ENCODE measurements at regions not wholly inside any gene's neighbourhood (a gene's known extent, or its start where the extent isn't known, plus 50 kb on each side); places are given as distances from the start of the nearest gene placed in this dataset.
"Not testable (repeated sequence)": the region's sequence is repeated elsewhere in the genome, so short reads cannot be mapped to it uniquely, and the experiment has no call there.

DNA sequence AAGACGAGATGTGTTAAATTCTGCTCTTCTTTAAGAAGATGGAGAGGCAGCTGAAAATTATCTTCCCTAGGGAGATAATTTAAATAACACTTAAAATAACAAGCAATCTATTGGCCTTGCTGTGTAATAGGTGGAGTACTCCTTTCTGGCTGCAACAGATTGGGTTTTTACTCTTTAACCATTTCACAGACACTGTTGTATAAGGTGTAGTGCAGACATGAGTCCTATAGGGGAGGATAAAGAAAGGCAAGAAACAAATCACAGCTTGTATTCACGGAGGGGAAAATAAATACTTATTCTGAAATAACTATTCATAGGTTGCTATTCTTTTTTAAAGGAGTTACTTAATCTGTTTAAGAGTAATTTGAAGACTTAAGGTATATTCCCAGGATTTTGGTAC is 252.0 kb downstream of the ZPLD1 start:
- DNase-seq (ENCODE audit: low spot score) = no peak

DNA sequence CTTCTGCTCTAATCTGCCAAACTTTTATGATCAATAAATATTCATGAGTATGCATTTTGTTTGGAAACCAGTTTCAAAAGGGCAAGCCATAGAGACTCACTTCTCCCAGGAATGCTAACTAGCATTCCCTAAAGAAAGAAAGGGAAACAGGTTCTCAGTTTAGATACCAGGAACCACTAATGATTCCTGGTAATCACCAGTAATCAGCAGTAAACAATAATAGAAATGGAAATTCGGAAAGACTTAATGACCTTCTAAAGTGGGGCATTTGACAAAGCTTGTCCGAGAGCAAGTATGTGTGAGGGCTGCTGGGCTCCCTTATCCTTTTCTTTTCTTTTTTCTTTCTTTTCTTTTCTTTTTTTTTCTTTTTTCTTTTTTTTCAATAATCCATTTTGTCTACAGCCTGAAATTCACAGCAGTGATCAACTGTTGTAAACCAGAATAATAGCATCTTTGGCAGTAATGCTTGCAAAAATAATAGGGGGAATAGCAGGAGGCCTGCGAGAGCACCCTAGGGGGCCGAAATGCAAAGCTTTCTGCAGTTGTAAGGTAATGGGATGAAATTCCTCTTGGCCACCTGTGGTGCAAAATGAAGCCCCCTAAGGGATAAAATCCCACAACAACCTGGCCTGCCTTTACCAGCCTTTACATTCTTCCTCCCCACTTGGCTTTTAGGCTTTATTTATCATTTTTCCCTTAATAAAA is 253.2 kb downstream of the ZPLD1 start:
- no peak for DNase-seq (ENCODE audit: low spot score)

DNA sequence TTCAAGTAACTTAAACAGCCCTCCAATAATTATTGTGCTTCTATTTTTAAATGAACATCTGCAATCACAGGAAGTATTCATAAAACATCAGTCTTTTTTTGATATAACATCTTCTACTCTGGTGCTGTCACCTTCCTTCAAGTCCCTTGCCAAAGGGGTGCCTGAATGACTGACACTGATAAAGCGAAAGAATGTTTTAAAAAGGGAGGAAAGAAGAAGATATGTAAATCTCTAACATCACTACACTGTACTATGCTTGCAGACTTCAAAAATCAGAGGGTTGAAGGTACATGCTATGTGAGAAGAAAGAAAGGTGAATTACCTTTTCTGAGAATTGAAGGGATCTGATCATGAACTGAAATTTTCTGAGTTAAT is 253.7 kb downstream of the ZPLD1 start:
- no peak for DNase-seq (ENCODE audit: low spot score)

DNA sequence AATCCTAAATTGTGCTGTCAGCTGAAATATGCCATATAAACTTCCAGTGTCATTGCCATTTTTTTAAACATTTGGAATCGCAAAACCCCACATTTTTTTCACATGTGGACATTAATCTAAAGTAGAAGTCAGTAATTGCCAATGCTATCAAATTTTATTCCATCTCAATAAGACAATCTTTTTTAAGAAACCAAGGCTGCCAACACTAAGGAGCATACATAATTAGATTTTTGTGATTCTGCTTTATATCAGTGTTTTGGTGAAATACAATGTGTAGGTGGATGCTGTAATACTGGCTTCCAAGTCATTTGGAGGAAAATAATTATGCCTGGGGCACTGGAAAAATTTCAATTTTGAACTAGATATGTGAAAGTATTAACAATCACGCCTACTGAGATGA is 256.7 kb downstream of the ZPLD1 start:
- no peak for DNase-seq (ENCODE audit: low spot score)

DNA sequence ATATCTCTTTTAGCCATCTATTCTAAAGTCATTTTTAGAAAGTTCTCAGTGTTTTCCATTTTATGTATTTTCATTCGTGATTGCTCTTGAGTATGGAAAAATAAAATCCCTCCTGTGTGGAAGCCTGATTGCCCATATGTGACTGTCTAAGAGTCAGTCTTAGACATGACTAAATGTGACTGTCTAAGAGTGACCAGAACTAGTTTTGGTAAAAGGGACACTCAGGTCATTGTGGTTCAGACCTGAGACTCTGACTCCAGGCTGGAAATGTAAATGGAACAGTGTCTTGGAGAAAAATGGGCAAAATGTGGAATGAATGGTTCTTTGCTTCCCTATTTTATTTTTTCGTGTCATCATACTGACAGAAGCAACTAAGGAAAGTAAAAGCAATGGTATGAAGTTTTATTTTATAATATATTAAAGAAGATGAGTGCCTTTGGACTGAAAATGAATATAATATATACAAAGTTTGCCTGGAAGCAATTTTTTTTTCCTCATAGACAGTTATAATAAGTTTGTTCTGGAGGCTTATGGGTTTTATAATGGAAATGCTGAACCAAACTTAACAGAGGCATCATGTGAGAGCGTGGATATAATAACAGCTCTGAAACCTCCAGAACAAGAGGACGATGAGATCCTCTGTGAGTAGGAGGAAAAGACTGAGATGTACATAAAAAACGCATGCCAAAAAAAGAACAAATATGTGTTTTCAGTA is 264.4 kb downstream of the ZPLD1 start:
- no peak for DNase-seq (ENCODE audit: low spot score)

DNA sequence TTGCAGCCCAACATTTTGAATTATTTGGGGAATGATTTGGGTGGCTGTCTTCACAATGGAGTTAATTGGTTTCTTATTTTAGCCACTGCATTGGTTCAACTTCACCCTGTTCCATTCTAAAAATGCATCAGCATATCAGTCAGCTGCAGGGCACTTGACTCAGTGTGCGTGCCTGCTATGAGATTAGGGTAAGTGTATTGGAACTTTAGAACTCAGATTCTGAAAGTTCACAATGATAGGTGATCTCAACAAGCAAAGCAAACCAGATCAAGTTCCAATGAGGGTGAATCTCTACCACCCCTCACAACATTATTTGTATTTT is 265.0 kb downstream of the ZPLD1 start:
- DNase-seq (ENCODE audit: low spot score) = no peak

DNA sequence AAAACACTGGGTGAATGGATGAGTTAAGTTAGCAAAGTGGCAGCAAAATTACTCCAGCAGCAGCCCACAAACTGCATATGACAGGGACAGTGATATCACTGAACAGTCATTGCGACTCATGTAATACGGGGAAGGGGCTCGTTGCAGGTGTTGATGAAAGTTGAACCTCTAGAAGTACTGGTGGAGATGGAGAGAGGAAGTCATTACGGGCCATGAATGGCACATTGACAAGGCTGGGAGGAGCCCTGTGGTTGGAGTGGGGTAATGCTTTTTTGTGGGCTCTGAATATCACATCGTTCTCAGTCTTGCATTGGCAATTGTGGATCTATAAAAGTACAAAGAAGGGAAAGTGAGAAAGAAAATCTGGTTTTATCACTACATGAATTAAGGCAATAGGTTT is 278.1 kb downstream of the ZPLD1 start:
- no peak for DNase-seq (ENCODE audit: low spot score)

DNA sequence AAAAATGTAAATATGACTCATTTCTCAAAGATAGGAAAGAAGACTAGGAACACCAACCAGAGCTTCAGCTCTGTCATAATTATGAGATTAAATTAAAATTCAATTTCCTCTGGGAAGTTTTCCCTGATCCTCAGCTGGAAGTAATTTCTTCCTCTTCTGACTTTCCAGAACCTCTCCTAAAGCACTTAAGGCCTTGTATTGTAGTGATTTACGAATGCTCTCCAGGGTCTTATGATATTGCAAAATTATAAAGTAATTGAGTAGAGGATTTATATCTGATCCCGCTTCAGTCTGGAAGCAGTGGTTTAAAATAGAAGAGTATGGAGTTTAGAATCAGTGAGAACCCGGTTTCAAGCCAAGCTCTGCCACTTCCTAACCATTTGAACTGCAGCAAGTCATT is 279.8 kb downstream of the ZPLD1 start:
- no peak for DNase-seq (ENCODE audit: low spot score)

DNA sequence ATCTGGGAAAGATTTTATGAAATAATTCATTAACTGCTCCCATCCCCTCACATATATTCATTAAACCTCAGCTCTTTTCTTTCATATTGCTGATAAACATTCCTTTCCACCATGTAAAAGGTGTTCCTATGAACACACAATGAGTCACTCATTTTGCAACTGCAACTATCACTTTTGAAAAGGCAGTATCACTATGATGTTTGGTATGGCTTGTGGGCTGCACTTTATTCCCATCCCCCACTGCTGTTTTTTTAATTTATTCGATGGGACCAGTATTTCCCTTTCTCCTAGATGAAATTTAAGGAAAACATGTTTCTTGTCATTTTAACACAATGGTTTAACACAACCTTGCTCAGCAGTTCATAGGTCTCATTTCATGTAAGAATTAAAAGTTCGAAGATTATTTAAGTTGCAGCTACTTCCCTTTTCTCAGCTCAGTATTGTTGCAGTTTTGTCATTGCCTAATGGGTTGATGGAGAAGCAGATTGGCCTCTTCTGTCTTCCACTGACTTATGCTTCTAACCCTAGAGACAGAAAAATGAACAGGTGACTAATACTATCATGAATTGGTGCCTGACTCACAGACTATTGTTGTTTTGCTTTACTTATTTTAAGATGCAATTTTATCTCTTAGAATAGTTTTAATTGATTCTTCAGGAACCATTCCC is 280.3 kb downstream of the ZPLD1 start:
- no peak for DNase-seq (ENCODE audit: low spot score)

DNA sequence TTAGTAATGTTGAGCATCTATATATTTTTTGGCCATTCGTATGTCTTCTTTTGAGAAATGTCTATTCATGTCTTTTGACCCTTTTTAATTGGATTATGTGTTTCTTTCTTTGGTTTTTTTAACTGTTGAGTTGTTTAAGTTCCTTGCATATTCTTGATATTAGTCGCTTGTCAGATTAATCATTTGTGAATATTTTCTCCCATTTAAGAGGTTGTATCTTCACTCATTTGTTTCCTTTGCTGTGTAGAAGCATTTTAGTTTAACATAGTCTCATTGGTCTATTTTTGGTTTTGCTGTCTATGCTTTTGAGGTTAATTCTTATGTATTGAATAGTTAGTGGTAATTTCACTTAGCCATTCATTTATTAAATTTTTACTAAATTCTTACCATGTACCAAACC is 283.8 kb downstream of the ZPLD1 start:
- no peak for DNase-seq (ENCODE audit: low spot score)

DNA sequence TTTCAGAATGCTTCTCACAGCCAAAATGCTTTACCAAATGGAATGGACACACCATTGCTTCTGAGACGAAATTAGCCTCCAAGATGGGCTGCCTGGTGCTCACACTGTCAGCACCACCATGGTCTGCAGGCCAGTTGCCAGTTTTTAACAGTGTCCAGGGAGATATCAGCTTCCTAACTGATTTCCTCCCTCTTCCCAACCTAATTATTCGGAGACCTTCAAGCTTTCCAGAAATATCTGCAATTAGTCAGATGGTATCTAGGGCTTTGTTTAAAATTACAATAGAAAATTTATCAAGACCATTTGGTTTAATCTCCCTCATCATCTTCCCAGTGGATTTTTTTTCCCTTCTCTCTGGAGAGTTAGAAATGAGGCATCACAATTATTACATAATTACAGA is 287.5 kb downstream of the ZPLD1 start:
- no peak for DNase-seq (ENCODE audit: low spot score)

DNA sequence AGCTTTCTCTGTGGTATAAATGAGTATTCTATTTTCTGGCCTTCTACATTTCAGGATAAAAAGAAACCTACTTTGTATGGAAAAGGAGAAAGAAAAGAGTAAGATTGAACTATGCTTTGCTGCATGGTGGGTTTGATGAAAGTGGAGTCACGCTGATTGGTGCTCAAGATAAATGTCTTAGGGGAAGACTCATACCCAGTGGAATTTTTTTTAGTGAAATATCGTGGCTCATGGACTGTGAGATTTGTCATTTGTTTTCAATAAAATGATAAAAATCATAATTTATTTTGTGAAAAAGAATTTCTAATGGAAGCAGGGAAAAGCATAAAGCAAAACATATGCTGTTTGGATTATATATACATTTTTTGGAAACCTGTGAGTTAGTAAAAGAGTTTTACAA is 292.5 kb downstream of the ZPLD1 start:
- no peak for DNase-seq (ENCODE audit: low spot score)

DNA sequence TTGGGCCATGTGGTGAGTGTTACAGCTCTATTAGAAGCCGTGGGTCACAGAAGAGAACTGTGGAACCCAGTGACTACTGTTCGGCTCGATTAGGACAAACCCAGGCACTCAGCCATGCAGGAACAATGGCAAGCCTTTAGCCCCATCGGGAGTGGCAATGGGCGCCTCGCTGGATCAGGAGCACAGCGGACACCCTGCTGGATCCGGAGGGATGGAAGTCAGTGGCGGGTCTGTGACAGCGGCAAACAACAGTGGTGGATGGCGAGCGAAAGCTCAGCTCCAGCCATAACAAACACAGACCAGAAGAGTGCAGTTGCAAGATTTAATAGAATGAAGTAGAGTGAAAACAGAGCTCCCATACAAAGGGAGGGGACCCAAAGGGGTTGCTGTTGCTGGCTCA is 297.8 kb downstream of the ZPLD1 start:
- DNase-seq (ENCODE audit: low spot score) = not testable (repeated sequence)

DNA sequence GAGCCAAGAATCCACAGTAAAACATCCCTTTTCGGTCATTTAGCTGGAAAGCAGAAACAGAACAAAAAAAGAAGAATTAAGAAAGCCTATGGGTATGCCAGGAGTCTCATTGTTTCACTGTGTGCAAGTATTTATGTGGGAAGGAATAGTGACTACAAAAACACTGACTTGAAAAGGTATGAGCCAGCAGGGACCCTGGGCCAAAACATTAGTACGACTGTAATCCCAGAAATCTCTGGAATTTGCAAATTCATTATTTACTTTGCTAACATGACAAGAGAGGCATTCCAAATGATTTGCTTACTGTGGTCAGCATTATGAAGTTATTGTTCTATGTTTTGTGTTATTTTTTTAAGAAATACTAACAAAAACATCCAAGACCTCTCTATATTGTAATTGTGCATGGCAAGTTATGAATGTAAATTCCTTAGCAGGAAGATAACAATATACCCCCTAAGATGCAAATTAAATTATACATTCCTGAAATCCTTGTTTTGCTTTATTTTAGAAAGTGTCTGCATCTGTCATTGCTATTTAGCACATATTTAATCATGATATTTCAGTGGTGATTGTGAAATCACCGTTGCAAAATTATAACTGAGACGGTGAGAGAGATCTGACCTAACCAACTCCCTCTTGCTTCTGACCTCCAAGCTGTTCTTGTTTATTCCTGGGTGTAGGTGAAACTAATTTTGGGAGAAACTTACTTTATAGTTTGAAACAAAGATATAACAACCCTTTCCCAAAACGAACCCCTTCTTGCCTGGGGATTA is 299.2 kb downstream of the ZPLD1 start:
- no peak for DNase-seq (ENCODE audit: low spot score)

DNA sequence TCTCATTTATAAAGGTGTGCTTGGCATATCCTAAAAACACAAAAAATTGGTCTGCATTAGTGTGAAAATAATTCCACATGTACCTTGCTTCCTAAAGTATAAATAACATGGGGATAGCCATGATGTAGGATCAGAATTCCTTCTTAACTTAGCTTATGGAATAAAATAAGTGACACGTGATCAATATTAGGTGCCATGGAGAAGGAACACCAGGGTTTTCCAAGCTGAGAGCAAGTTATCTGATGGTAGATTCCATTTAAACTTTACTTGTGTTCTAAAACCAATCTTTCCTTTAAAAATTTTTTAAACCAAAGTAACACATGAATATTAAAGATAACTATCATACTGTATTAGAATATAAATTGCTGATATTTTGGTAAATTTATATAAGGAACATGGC is 300.5 kb downstream of the ZPLD1 start:
- DNase-seq (ENCODE audit: low spot score) = no peak

DNA sequence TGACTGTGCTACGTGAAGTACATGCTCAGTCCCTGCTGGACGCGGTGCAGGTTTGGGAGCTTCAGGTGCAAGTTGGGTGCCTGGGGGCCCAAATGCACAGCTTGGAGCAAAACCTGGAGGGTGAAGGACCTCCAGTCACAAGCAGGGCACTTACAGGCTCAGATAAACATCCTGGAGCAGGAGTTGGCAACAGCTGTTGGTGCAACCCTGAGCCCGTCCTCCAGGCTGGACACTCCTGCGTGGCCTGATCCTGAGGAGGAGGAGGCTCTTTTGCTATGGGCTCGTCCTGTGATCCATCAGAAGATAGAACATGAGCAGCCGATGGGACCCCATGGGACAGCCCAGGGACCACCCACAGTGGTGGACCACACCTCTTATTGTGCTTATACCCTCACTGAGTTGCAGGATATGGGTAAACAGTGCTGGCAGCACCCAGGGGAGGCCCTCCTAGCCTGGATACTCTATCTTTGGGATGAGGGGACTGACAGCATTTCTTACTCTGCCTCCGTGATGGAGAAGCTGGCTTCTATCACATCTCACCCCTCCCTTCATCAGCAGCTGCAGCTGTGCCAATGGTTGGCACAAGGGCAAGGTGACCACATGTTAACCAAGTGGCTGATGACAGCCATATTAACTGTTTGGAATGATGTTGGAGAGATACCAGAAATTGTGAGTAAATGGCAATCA is 301.6 kb downstream of the ZPLD1 start:
- DNase-seq (ENCODE audit: low spot score) = no peak

DNA sequence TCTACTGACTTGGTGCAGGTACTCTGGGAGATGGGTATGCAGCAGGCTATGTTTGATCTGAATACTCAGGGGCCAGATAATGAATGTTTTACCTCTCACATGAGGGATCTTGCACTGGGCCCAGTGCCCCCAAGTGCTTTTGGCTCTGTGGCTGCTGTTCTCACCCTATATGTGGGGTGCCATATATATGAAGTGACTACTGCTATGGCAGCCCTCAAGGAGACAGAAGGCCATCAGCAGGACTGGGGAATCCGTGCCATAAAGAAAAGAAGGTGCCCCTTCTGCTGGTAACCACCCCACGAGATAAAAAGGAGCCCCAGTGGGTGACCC is 302.1 kb downstream of the ZPLD1 start:
- no peak for DNase-seq (ENCODE audit: low spot score)

DNA sequence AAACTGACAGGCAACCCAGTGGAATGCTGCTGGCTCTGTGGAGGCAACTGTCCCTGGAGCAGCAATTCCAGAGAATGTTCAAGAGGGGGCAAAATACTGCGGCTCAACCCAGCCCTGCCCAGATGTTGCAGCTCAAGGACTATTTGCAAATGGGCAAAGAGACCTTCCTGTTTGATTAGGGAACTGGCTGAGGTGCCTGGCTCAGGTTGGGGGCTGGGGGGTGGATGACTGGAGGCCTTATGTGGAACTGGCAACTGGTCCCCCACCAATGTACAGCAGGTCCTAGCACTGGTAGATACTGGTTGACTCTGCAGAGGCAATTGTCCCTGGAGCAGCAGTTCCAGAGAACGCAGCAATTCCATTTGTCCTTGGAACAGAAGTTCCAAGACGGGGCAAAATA is 302.5 kb downstream of the ZPLD1 start:
- DNase-seq (ENCODE audit: low spot score) = no peak

DNA sequence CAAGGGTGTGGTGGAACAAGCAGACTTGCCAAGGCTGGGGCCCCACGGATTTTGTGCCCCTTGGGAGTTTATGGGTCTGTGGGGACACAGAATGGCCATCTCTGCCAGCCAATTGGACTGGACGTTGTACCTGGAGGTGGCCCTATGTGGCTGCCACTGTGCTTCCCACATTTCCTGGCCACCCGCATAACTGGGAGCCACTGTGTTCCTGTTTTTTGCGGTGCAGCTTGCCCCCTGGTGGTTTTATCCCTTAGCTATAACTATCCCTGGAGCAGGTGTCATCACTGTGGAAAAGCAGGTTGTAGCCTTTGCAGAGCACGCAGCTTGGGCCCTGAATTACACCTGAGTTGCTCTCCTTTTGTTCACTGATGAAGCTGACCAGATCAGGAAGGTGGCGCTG is 306.3 kb downstream of the ZPLD1 start:
- DNase-seq (ENCODE audit: low spot score) = no peak

DNA sequence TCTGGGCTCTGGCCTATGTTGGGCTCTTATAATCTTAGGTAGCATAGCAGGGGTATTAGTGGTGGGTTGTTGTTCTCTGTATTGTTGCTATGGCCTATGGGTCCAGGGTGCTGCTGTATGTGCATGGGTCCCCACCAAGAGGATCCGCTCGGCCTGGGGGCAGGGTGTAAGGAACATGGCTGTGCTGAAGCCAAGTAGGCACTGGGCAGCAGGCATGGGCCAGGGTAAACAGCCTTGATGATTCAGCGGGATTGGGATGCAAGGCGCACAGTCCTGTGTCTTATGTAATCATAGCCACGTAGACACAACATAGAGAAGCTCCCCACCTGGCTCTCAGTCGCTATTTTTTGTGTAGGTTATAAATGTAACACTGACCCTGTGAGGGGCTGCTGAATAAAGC is 306.9 kb downstream of the ZPLD1 start:
- no peak for DNase-seq (ENCODE audit: low spot score)

DNA sequence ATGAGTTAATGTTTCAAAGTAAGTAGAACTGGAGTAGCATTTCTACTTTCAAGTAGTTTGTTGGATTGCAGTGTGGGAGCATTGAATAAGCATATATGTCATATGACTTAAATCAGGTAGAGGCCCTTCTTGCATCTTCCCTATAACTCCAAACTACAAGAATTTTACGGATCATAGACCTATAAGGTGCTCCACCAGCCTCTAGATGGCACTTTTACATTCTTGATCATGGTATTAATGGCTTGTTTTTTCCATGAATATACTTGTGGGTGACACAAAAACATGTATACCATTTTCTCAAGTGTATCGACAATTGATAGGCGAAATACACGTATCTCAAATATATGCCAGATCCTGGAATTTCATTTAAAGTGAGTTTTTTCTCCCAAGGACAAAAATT is 311.1 kb downstream of the ZPLD1 start:
- DNase-seq (ENCODE audit: low spot score) = no peak

DNA sequence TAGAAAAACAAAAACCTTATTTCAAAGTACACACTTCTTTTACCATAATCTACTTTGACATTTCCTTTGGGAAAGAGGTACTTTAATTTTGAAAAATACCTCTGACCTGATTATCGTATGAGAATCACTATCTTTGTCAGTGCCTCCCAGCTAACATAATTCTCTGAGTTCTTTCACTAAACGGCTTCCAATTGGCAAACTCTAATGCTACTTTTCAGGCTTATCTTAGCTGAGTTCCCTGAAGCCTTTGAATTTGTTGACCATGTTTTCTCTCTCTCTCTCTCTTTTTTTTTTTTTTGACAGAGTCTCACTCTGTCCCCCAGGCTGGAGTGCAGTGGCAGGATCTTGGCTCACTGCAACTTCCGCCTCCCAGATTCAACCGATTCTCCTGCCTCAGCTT is 312.8 kb downstream of the ZPLD1 start:
- no peak for DNase-seq (ENCODE audit: low spot score)

DNA sequence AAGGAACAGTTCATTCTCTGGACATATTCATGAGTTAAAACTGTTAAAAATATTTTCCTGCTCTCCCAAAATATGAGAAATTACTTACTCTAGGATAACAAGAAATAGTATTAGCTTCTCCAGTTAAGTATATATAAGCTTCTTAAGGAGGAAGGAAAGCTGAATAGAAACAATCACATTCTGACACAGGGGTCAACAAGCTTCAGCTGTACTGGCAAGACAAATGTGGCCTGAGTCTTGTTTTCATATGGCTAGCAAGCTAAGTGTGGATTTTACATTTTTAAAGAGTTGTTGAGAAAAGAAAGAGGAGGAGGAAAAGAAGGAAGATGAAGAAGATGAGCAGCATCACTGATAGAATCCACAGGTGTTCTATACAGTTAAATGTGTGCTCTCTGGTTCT is 313.8 kb downstream of the ZPLD1 start:
- DNase-seq (ENCODE audit: low spot score) = no peak
